ENCODE measurements at regions not wholly inside any gene's neighbourhood (a gene's known extent, or its start where the extent isn't known, plus 50 kb on each side); places are given as distances from the start of the nearest gene placed in this dataset.

GRCh38 chr6:51474022-51474975 lies 613.1 kb downstream of the PKHD1 start:
- Histone ChIP-seq H3K9ac (ENCODE audit: control insufficient read depth, insufficient read depth, low read length) (no peak overlapping the region), H3K4me1 (ENCODE audit: control insufficient read depth, insufficient read depth, low read length) (peaks cover 5% of the 10 kb centered on the region; the same call in 1 of the 2 replicates), H3K4me3 (no peak overlapping the region), H3K79me2 (ENCODE audit: control insufficient read depth, insufficient read depth, low read length) (no peaks in the 10 kb centered on the region), H3K4me2 (ENCODE audit: control insufficient read depth, insufficient read depth) (no peak overlapping the region), H2AFZ (ENCODE audit: control insufficient read depth, low read depth, low read length) (no peak overlapping the region), H4K20me1 (ENCODE audit: control insufficient read depth, insufficient read depth) (no peaks in the 10 kb centered on the region), H3K36me3 (ENCODE audit: control insufficient read depth in 2 of 2, insufficient read depth in 2 of 2, low read length in 1 of 2) (no peaks in the 10 kb centered on the region), H3K27ac (ENCODE audit: control insufficient read depth, insufficient read depth) (no peak overlapping the region), H3K9me3 (replicated peaks; ENCODE audit: control insufficient read depth, insufficient read depth, low read length) (no peaks in the 10 kb centered on the region; the same call in 2 of the 3 replicates), H3K27me3 (replicated peaks in 1 of 2; ENCODE audit: control insufficient read depth in 2 of 2, insufficient read depth in 2 of 2, low read length in 1 of 2) (no peaks in the 10 kb centered on the region)
- intact Hi-C loops (cut with micrococcal nuclease; ENCODE audit: unreplicated experiment): no loop called here
- SMC1A ChIA-PET (ENCODE audit: uncharacterized antibody, unreplicated experiment): interaction anchor here (1.1 to 3.4 kb wide), 3 partner anchors 12 to 60 kb away, joined by 4 to 33 read pairs (median 10); no protein-coding TSS in a partner anchor
- no peak for FAIRE-seq
- BruUV-seq (replicated peaks): no TSS peak
- RAD21 ChIA-PET (ENCODE audit: unreplicated experiment): interaction anchor here (0.7 to 1.2 kb wide), 3 partner anchors 13 to 19 kb away, joined by 3 to 4 read pairs (median 3); no protein-coding TSS in a partner anchor
- TF ChIP-seq MTA3 (IDR thresholded peaks at IDR 0.05; ENCODE audit: borderline replicate concordance, low read length) (no peak), ZNF622 (IDR thresholded peaks at IDR 0.05) (no peak), SIX5 (IDR thresholded peaks at IDR 0.05; ENCODE audit: low read depth, low read length, severe bottlenecking) (no peak), TCF7 (IDR thresholded peaks at IDR 0.05; ENCODE audit: borderline replicate concordance) (no peak)
- ATAC-seq: no peak
- CTCF ChIA-PET: interaction anchor here (0.7 kb wide), 1 partner anchor 204 kb away, joined by 3 read pairs; no protein-coding TSS in a partner anchor
- DNase-seq (ENCODE audit: low read depth, low spot score): no peak
- in situ Hi-C loops (cut with MboI): no loop called here
- WGBS (ENCODE audit: insufficient coverage, insufficient replicate concordance, low lambda C conversion rate, missing lambda C conversion rate): 72% methylated on average over 9 of the region's 9 CpGs
- POLR2A ChIA-PET: interaction anchor here (0.6 to 0.7 kb wide), 2 partner anchors 75 to 216 kb away, joined by 3 read pairs; no protein-coding TSS in a partner anchor

GRCh38 chr6:51477711-51478311 lies 609.6 kb downstream of the PKHD1 start:
- SMC1A ChIA-PET (ENCODE audit: uncharacterized antibody, unreplicated experiment): interaction anchor here (1.2 to 1.6 kb wide), 2 partner anchors 22 to 25 kb away, joined by 3 to 4 read pairs; no protein-coding TSS in a partner anchor
- CTCF ChIA-PET: interaction anchor here (0.7 kb wide), 1 partner anchor 22 kb away, joined by 3 read pairs; no protein-coding TSS in a partner anchor
- no peak for ATAC-seq
- RAD21 ChIA-PET (ENCODE audit: unreplicated experiment): no interaction called here
- Histone ChIP-seq H3K27ac (ENCODE audit: control insufficient read depth, insufficient read depth) (no peak overlapping the region), H3K36me3 (ENCODE audit: control insufficient read depth in 2 of 2, insufficient read depth in 2 of 2, low read length in 1 of 2) (no peaks in the 10 kb centered on the region), H4K20me1 (ENCODE audit: control insufficient read depth, insufficient read depth) (no peaks in the 10 kb centered on the region), H3K27me3 (replicated peaks in 1 of 2; ENCODE audit: control insufficient read depth in 2 of 2, insufficient read depth in 2 of 2, low read length in 1 of 2) (no peaks in the 10 kb centered on the region), H3K4me2 (ENCODE audit: control insufficient read depth, insufficient read depth) (no peak overlapping the region), H2AFZ (ENCODE audit: control insufficient read depth, low read depth, low read length) (no peak overlapping the region), H3K4me1 (ENCODE audit: control insufficient read depth, insufficient read depth, low read length) (peaks cover 4% of the 10 kb centered on the region; the same call in 1 of the 2 replicates), H3K9ac (ENCODE audit: control insufficient read depth, insufficient read depth, low read length) (no peak overlapping the region), H3K79me2 (ENCODE audit: control insufficient read depth, insufficient read depth, low read length) (no peaks in the 10 kb centered on the region), H3K9me3 (replicated peaks; ENCODE audit: control insufficient read depth, insufficient read depth, low read length) (no peaks in the 10 kb centered on the region; the same call in 2 of the 3 replicates), H3K4me3 (no peak overlapping the region)
- POLR2A ChIA-PET: interaction anchor here (1.4 kb wide), 1 partner anchor 16 kb away, joined by 4 read pairs; no protein-coding TSS in a partner anchor
- no TSS peak for BruUV-seq (replicated peaks)
- intact Hi-C loops (cut with micrococcal nuclease; ENCODE audit: unreplicated experiment) (no loop called here), in situ Hi-C loops (cut with MboI) (no loop called here)
- no peak for FAIRE-seq
- no peak for DNase-seq (ENCODE audit: low read depth, low spot score)
- 21% methylated on average over 8 of the region's 8 CpGs for WGBS (ENCODE audit: insufficient coverage, insufficient replicate concordance, low lambda C conversion rate, missing lambda C conversion rate)
- TF ChIP-seq CBX3 (IDR thresholded peaks at IDR 0.05; ENCODE audit: borderline replicate concordance, low read depth) (no peak), CBFB (IDR thresholded peaks at IDR 0.05; ENCODE audit: low read depth) (no peak), SMAD5 (IDR thresholded peaks at IDR 0.05; ENCODE audit: low read depth) (no peak), ZNF217 (IDR thresholded peaks at IDR 0.05) (no peak), RELA (IDR thresholded peaks at IDR 0.05; ENCODE audit: borderline replicate concordance, partially characterized antibody) (no peak), PML (IDR thresholded peaks at IDR 0.05; ENCODE audit: low read length) (no peak), MXI1 (IDR thresholded peaks at IDR 0.05; ENCODE audit: low read depth, low read length) (no peak), CEBPZ (IDR thresholded peaks at IDR 0.05; ENCODE audit: low read depth, low read length) (no peak)

Data from GM12878 (cell line).